GM21717 (cell line): ENCODE measurements at regions not wholly inside any gene's neighbourhood (a gene's known extent, or its start where the extent isn't known, plus 50 kb on each side); places are given as distances from the start of the nearest gene placed in this dataset.
A peak's percentile ranks its signal among the peaks of the same experiment; 100 is the strongest.
"Not testable (repeated sequence)": the region's sequence is repeated elsewhere in the genome, so short reads cannot be mapped to it uniquely, and the experiment has no call there.

ENCODE experiments used
- ATAC-seq: cut with Tn5 transposase; IDR thresholded peaks from one replicate; pipeline ENCODE4 v1.9.1; 2021; ENCODE audit warnings: mild to moderate bottlenecking, moderate library complexity; ENCODE audit not compliant: unreplicated experiment

GRCh38 chr13:50256536-50257321 is 241.5 kb downstream of the KCNRG start:
- ATAC-seq = not testable (repeated sequence)

- ATAC-seq = no peak
Observed at GRCh38 chr13:50257646-50258045, 242.4 kb downstream of the KCNRG start.

GRCh38 chr13:50261130-50261901 is 246.1 kb downstream of the KCNRG start:
- ATAC-seq = no peak

GRCh38 chr13:50267066-50267465 is 251.8 kb downstream of the KCNRG start:
- ATAC-seq = no peak

- no peak for ATAC-seq
Observed at GRCh38 chr13:50267917-50268316, 252.7 kb downstream of the KCNRG start.

GRCh38 chr13:50268500-50268899 is 253.3 kb downstream of the KCNRG start:
- ATAC-seq = no peak

- ATAC-seq = no peak
Observed at GRCh38 chr13:50274181-50274580, 258.9 kb downstream of the KCNRG start.

- no peak for ATAC-seq
Observed at GRCh38 chr13:50275392-50276063, 260.3 kb downstream of the KCNRG start.

GRCh38 chr13:50276550-50276949 is 261.3 kb downstream of the KCNRG start:
- ATAC-seq = no peak

GRCh38 chr13:50277127-50277526 is 261.9 kb downstream of the KCNRG start:
- no peak for ATAC-seq

GRCh38 chr13:50277906-50278305 is 262.7 kb downstream of the KCNRG start:
- ATAC-seq = no peak

GRCh38 chr13:50280441-50280937 is 265.2 kb downstream of the KCNRG start:
- ATAC-seq = no peak

- no peak for ATAC-seq
Observed at GRCh38 chr13:50282016-50282415, 266.8 kb downstream of the KCNRG start.

GRCh38 chr13:50283017-50283416 is 267.8 kb downstream of the KCNRG start:
- ATAC-seq = no peak

GRCh38 chr13:50284540-50284939 is 269.3 kb downstream of the KCNRG start:
- ATAC-seq = peak; percentile 52

- ATAC-seq = no peak
Observed at GRCh38 chr13:50285283-50285682, 270.0 kb downstream of the KCNRG start.

GRCh38 chr13:50286324-50286723 is 271.1 kb downstream of the KCNRG start:
- ATAC-seq = no peak

GRCh38 chr13:50290186-50290585 is 274.9 kb downstream of the KCNRG start:
- ATAC-seq = no peak

- ATAC-seq = no peak
Observed at GRCh38 chr13:50291611-50292010, 276.4 kb downstream of the KCNRG start.

GRCh38 chr13:50292081-50292480 is 276.8 kb downstream of the KCNRG start:
- no peak for ATAC-seq

GRCh38 chr13:50294425-50294824 is 279.2 kb downstream of the KCNRG start:
- not testable (repeated sequence) for ATAC-seq
